ENCODE measurements at regions not wholly inside any gene's neighbourhood (a gene's known extent, or its start where the extent isn't known, plus 50 kb on each side); places are given as distances from the start of the nearest gene placed in this dataset.

DNA sequence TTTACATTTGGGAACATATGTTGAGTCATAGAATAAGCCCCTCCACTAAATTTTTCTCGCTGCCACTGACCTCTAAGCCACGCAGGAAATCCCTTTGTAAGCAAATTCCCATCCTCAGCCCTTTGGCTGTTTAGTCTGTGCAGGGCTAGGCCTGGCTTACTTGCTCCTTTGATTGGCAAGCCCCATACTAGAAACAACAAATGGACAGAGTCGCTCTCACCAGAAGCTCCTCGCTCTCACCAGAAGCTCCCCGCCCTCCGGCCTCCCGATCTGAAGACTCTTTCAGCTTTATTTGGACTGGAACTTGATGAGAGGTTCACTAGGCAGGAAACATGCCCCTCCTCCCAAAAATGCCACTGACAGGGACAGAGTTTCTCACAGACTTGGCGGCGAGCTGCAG is 149.2 kb upstream of the EXOC2 start (continued):
- TF ChIP-seq, protein P1, sequence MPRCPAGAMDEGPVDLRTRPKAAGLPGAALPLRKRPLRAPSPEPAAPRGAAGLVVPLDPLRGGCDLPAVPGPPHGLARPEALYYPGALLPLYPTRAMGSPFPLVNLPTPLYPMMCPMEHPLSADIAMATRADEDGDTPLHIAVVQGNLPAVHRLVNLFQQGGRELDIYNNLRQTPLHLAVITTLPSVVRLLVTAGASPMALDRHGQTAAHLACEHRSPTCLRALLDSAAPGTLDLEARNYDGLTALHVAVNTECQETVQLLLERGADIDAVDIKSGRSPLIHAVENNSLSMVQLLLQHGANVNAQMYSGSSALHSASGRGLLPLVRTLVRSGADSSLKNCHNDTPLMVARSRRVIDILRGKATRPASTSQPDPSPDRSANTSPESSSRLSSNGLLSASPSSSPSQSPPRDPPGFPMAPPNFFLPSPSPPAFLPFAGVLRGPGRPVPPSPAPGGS (IDR thresholded peaks at IDR 0.05; ENCODE audit: borderline replicate concordance, insufficient read depth, low read depth, low read length, poor library complexity, severe bottlenecking), result no peak
- TF ChIP-seq, protein P2, sequence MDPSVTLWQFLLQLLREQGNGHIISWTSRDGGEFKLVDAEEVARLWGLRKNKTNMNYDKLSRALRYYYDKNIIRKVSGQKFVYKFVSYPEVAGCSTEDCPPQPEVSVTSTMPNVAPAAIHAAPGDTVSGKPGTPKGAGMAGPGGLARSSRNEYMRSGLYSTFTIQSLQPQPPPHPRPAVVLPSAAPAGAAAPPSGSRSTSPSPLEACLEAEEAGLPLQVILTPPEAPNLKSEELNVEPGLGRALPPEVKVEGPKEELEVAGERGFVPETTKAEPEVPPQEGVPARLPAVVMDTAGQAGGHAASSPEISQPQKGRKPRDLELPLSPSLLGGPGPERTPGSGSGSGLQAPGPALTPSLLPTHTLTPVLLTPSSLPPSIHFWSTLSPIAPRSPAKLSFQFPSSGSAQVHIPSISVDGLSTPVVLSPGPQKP (IDR thresholded peaks at IDR 0.05; ENCODE audit: low read depth, low read length), result no peak
- TF ChIP-seq NFYB (IDR thresholded peaks at IDR 0.05; ENCODE audit: insufficient read depth, low read depth, low read length), result no peak

DNA sequence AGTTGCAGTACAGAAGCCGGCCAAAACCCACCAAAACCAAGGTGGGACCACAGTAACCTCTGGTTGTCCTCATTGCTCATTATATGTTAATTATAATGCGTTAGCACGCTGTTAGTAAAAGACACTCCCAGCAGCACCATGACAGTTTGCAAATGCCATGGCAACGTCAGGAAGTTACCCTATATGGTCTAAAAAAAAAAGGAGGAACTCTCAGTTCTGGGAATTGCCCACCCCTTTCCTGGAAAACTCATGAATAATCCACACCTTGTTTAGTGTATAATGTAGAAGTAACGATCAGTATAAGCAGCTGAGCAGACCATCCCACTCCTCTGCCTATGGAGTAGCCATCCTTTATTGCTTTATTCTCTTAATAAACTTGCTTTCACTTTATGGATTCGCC is 148.6 kb upstream of the EXOC2 start:
- TF ChIP-seq PAX8 (IDR thresholded peaks at IDR 0.05), result no peak
- TF ChIP-seq MEF2A (IDR thresholded peaks at IDR 0.05; ENCODE audit: insufficient read depth, low read depth, low read length), result no peak
- no peak for TF ChIP-seq BMI1 (IDR thresholded peaks at IDR 0.05; ENCODE audit: borderline replicate concordance)
- Histone ChIP-seq H3K79me2 (ENCODE audit: control insufficient read depth, insufficient read depth, low read length) (no peaks in the 10 kb centered on the region), H2AFZ (ENCODE audit: control insufficient read depth, low read depth, low read length) (no peak overlapping the region), H3K9ac (ENCODE audit: control insufficient read depth, insufficient read depth, low read length) (no peak overlapping the region), H3K27me3 (replicated peaks in 1 of 2; ENCODE audit: control insufficient read depth in 2 of 2, insufficient read depth in 2 of 2, low read length in 1 of 2) (0 out of 4 replicates have a peak, but pooled peaks cover 0 to 3% of the 10 kb centered on the region in 2 experiments), H3K9me3 (replicated peaks; ENCODE audit: control insufficient read depth, insufficient read depth, low read length) (no peaks in the 10 kb centered on the region; the same call in 2 of the 3 replicates), H3K4me1 (ENCODE audit: control insufficient read depth, insufficient read depth, low read length) (no peaks in the 10 kb centered on the region), H3K36me3 (ENCODE audit: control insufficient read depth in 2 of 2, insufficient read depth in 2 of 2, low read length in 1 of 2) (no peaks in the 10 kb centered on the region), H3K4me2 (ENCODE audit: control insufficient read depth, insufficient read depth) (no peak overlapping the region), H3K27ac (ENCODE audit: control insufficient read depth, insufficient read depth) (no peak overlapping the region), H4K20me1 (ENCODE audit: control insufficient read depth, insufficient read depth) (no peaks in the 10 kb centered on the region), H3K4me3 (no peak overlapping the region)
- CTCF ChIA-PET, result no interaction called here
- RAD21 ChIA-PET (ENCODE audit: unreplicated experiment), result no interaction called here
- intact Hi-C loops (cut with micrococcal nuclease; ENCODE audit: unreplicated experiment) (no loop called here), in situ Hi-C loops (cut with MboI) (no loop called here)
- no peak for ATAC-seq
- FAIRE-seq, result no peak
- DNase-seq (ENCODE audit: low read depth, low spot score), result no peak
- WGBS (ENCODE audit: insufficient coverage, insufficient replicate concordance, low lambda C conversion rate, missing lambda C conversion rate), result 39% methylated on average over 6 of the region's 6 CpGs
- BruUV-seq (replicated peaks), result no TSS peak
- SMC1A ChIA-PET (ENCODE audit: uncharacterized antibody, unreplicated experiment), result no interaction called here
- POLR2A ChIA-PET, result no interaction called here

All from GM12878 (cell line).